GM23338 (cell line): ENCODE measurements at regions not wholly inside any gene's neighbourhood (a gene's known extent, or its start where the extent isn't known, plus 50 kb on each side); places are given as distances from the start of the nearest gene placed in this dataset.

Experiments
- ATAC-seq: fragments of 200-7000 bp; cut with Tn5 transposase; 3 replicates; pipeline ENCODE4 v1.9.1; 2020
- DNase-seq: peaks from one replicate; pipeline ENCODE4 v3.0.0-alpha.2; 2015; ENCODE audit warnings: low spot score
- H2AFZ ChIP-seq: fragments of 200-600 bp; sonication (generic); 2 replicates; pipeline ENCODE4 v1.8.0; 2016; ENCODE audit warnings: antibody characterized with exemption, mild to moderate bottlenecking, moderate library complexity
- H3F3A ChIP-seq: fragments of 200-600 bp; sonication (generic); replicated peaks from 2 replicates; pipeline ENCODE4 v1.8.0; 2017; ENCODE audit warnings: antibody characterized with exemption, mixed run types, low read depth
- H3K27ac ChIP-seq: fragments of 200-600 bp; sonication (generic); 2 replicates; pipeline ENCODE4 v1.6.1; 2016; ENCODE audit warnings: low read depth
- H3K27me3 ChIP-seq: fragments of 200-600 bp; sonication (generic); 2 replicates; pipeline ENCODE4 v1.8.0; 2016; ENCODE audit warnings: mild to moderate bottlenecking, mixed run types, moderate library complexity; ENCODE audit not compliant: insufficient read depth
- H3K36me3 ChIP-seq: fragments of 200-600 bp; sonication (generic); 2 replicates; pipeline ENCODE4 v1.8.0; 2016; ENCODE audit warnings: mild to moderate bottlenecking; ENCODE audit not compliant: insufficient read depth
- H3K4me1 ChIP-seq: fragments of 200-600 bp; sonication (generic); 2 replicates; pipeline ENCODE4 v1.8.0; 2016; ENCODE audit warnings: mild to moderate bottlenecking, moderate library complexity; ENCODE audit not compliant: insufficient read depth
- H3K4me2 ChIP-seq: fragments of 200-600 bp; sonication (generic); 2 replicates; pipeline ENCODE4 v1.7.1; 2017; ENCODE audit warnings: mixed run types
- H3K4me3 ChIP-seq: fragments of 200-600 bp; sonication (generic); 2 replicates; pipeline ENCODE4 v1.6.1; 2016; ENCODE audit warnings: mixed run types
- H3K79me2 ChIP-seq: fragments of 200-600 bp; sonication (generic); replicated peaks from 2 replicates; pipeline ENCODE4 v1.8.0; 2017; ENCODE audit warnings: mild to moderate bottlenecking; ENCODE audit not compliant: insufficient read depth
- H3K9me2 ChIP-seq: fragments of 200-600 bp; sonication (generic); 2 replicates; pipeline ENCODE4 v1.8.0; 2017; ENCODE audit not compliant: insufficient read depth
- H4K20me1 ChIP-seq: fragments of 200-600 bp; sonication (generic); replicated peaks from 2 replicates; pipeline ENCODE4 v1.8.0; 2017; ENCODE audit warnings: mild to moderate bottlenecking; ENCODE audit not compliant: insufficient read depth
- H3K27ac Mint-ChIP-seq: 2 replicates; pipeline ENCODE4 v1.8.0; 2020; ENCODE audit warnings: inconsistent platforms, mild to moderate bottlenecking, moderate library complexity, mixed read lengths
- H3K27me3 Mint-ChIP-seq: 3 replicates; pipeline ENCODE4 v1.8.0; 2022; ENCODE audit warnings: low read depth, mild to moderate bottlenecking, moderate library complexity, mixed read lengths, inconsistent platforms; ENCODE audit not compliant: insufficient read depth, poor library complexity
- H3K36me3 Mint-ChIP-seq: 3 replicates; pipeline ENCODE4 v1.8.0; 2021; ENCODE audit warnings: low read depth, mild to moderate bottlenecking, inconsistent platforms, moderate library complexity, mixed read lengths
- H3K4me1 Mint-ChIP-seq: 3 replicates; pipeline ENCODE4 v1.8.0; 2020; ENCODE audit warnings: mild to moderate bottlenecking, inconsistent platforms, mixed read lengths
- H3K4me3 Mint-ChIP-seq: 3 replicates; pipeline ENCODE4 v1.8.0; 2021; ENCODE audit warnings: moderate library complexity, mild to moderate bottlenecking, inconsistent platforms, mixed read lengths
- H3K9me3 Mint-ChIP-seq: 3 replicates; pipeline ENCODE4 v1.8.0; 2020; ENCODE audit warnings: moderate library complexity, mild to moderate bottlenecking, inconsistent platforms, mixed read lengths
- EZH2 ChIP-seq: fragments of 200-600 bp; sonication (generic); IDR thresholded peaks from one replicate; pipeline ENCODE4 v1.8.0; 2017; ENCODE audit warnings: antibody characterized with exemption, mild to moderate bottlenecking, low read depth; ENCODE audit not compliant: unreplicated experiment
- JUNB ChIP-seq: IDR thresholded peaks from one replicate; pipeline ENCODE4 v1.6.1; 2016; ENCODE audit warnings: antibody characterized with exemption; ENCODE audit not compliant: unreplicated experiment
- NANOG ChIP-seq: IDR thresholded peaks from 2 replicates; pipeline ENCODE4 v1.6.1; 2016; ENCODE audit warnings: antibody characterized with exemption, borderline replicate concordance
- ZNF331 ChIP-seq: fragments of 250-450 bp; sonication (Bioruptor Pico); IDR thresholded peaks from 2 replicates; pipeline ENCODE4 v1.5.0; 2020; ENCODE audit warnings: low read depth, mild to moderate bottlenecking, moderate library complexity
- TF ChIP-seq, protein P1 (sequence below), 2 experiments: fragments of 200-600 bp in 1 of 2; sonication (generic) in 1 of 2; conservative IDR thresholded peaks; 2 replicates each; pipeline versions ENCODE4 v1.5.1 to v1.6.1; 2016 to 2017; ENCODE audit warnings: antibody characterized with exemption in 2 of 2, low read depth in 2 of 2, mild to moderate bottlenecking in 2 of 2, moderate library complexity in 1 of 2
- TF ChIP-seq, protein P2 (sequence below): fragments of 250-450 bp; sonication (Bioruptor Pico); IDR thresholded peaks from 2 replicates; pipeline ENCODE4 v1.5.0; 2020; ENCODE audit warnings: mild to moderate bottlenecking, moderate library complexity

DNA sequence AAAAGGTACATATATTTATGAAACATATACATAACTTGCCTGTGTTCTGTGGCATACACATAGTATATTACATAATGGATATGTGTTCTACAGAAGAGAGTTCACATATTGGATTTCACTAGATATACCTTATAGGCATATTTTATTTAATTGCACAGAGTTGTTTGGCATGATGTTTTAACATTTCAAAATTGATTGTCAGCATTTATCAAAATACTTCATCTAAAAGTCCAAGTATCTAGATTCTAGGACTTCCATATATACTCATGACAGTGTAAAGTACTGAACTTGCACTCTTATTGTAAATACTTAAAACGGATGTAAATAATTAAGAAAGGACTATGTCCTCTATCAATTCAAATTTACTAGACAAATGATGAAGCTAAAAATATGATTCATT lies 995.3 kb upstream of the LRRTM1 start:
- H3F3A ChIP-seq: no peaks in the 10 kb centered on the region
- ATAC-seq: no peak
- H3K27ac Mint-ChIP-seq: no peak overlapping the region
- no peak for DNase-seq
- no peaks in the 10 kb centered on the region for H3K79me2 ChIP-seq
- no peaks in the 10 kb centered on the region for H3K36me3 ChIP-seq
- H3K4me2 ChIP-seq: no peak overlapping the region
- peaks cover 7% of the 10 kb centered on the region; the same call in 2 of the 3 replicates for H3K4me1 Mint-ChIP-seq
- H4K20me1 ChIP-seq: no peaks in the 10 kb centered on the region
- H3K4me3 ChIP-seq: no peak overlapping the region
- peaks cover 2% of the 10 kb centered on the region; the same call in 1 of the 2 replicates for H3K9me2 ChIP-seq
- no peaks in the 10 kb centered on the region for H3K36me3 Mint-ChIP-seq
- no peaks in the 10 kb centered on the region for H3K27me3 Mint-ChIP-seq
- peaks cover 2% of the 10 kb centered on the region; the same call in 2 of the 3 replicates for H3K9me3 Mint-ChIP-seq
- H3K4me3 Mint-ChIP-seq: no peak overlapping the region
- H3K27me3 ChIP-seq: no peaks in the 10 kb centered on the region
- H3K27ac ChIP-seq: no peak overlapping the region
- TF ChIP-seq, protein P1, sequence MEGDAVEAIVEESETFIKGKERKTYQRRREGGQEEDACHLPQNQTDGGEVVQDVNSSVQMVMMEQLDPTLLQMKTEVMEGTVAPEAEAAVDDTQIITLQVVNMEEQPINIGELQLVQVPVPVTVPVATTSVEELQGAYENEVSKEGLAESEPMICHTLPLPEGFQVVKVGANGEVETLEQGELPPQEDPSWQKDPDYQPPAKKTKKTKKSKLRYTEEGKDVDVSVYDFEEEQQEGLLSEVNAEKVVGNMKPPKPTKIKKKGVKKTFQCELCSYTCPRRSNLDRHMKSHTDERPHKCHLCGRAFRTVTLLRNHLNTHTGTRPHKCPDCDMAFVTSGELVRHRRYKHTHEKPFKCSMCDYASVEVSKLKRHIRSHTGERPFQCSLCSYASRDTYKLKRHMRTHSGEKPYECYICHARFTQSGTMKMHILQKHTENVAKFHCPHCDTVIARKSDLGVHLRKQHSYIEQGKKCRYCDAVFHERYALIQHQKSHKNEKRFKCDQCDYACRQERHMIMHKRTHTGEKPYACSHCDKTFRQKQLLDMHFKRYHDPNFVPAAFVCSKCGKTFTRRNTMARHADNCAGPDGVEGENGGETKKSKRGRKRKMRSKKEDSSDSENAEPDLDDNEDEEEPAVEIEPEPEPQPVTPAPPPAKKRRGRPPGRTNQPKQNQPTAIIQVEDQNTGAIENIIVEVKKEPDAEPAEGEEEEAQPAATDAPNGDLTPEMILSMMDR (conservative IDR thresholded peaks at IDR 0.05; ENCODE audit: low read depth in 2 of 2): no peak
- TF ChIP-seq, protein P2, sequence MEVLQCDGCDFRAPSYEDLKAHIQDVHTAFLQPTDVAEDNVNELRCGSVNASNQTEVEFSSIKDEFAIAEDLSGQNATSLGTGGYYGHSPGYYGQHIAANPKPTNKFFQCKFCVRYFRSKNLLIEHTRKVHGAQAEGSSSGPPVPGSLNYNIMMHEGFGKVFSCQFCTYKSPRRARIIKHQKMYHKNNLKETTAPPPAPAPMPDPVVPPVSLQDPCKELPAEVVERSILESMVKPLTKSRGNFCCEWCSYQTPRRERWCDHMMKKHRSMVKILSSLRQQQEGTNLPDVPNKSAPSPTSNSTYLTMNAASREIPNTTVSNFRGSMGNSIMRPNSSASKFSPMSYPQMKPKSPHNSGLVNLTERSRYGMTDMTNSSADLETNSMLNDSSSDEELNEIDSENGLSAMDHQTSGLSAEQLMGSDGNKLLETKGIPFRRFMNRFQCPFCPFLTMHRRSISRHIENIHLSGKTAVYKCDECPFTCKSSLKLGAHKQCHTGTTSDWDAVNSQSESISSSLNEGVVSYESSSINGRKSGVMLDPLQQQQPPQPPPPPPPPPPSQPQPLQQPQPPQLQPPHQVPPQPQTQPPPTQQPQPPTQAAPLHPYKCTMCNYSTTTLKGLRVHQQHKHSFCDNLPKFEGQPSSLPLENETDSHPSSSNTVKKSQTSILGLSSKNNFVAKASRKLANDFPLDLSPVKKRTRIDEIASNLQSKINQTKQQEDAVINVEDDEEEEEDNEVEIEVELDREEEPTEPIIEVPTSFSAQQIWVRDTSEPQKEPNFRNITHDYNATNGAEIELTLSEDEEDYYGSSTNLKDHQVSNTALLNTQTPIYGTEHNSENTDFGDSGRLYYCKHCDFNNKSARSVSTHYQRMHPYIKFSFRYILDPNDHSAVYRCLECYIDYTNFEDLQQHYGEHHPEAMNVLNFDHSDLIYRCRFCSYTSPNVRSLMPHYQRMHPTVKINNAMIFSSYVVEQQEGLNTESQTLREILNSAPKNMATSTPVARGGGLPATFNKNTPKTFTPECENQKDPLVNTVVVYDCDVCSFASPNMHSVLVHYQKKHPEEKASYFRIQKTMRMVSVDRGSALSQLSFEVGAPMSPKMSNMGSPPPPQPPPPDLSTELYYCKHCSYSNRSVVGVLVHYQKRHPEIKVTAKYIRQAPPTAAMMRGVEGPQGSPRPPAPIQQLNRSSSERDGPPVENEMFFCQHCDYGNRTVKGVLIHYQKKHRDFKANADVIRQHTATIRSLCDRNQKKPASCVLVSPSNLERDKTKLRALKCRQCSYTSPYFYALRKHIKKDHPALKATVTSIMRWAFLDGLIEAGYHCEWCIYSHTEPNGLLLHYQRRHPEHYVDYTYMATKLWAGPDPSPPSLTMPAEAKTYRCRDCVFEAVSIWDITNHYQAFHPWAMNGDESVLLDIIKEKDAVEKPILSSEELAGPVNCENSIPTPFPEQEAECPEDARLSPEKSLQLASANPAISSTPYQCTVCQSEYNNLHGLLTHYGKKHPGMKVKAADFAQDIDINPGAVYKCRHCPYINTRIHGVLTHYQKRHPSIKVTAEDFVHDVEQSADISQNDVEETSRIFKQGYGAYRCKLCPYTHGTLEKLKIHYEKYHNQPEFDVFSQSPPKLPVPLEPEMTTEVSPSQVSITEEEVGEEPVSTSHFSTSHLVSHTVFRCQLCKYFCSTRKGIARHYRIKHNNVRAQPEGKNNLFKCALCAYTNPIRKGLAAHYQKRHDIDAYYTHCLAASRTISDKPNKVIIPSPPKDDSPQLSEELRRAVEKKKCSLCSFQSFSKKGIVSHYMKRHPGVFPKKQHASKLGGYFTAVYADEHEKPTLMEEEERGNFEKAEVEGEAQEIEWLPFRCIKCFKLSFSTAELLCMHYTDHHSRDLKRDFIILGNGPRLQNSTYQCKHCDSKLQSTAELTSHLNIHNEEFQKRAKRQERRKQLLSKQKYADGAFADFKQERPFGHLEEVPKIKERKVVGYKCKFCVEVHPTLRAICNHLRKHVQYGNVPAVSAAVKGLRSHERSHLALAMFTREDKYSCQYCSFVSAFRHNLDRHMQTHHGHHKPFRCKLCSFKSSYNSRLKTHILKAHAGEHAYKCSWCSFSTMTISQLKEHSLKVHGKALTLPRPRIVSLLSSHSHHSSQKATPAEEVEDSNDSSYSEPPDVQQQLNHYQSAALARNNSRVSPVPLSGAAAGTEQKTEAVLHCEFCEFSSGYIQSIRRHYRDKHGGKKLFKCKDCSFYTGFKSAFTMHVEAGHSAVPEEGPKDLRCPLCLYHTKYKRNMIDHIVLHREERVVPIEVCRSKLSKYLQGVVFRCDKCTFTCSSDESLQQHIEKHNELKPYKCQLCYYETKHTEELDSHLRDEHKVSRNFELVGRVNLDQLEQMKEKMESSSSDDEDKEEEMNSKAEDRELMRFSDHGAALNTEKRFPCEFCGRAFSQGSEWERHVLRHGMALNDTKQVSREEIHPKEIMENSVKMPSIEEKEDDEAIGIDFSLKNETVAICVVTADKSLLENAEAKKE: no peak
- TF ChIP-seq NANOG (no peak), EZH2 (no peak), JUNB (no peak), ZNF331 (CRISPR knock-in tag) (no peak)
- H3K4me1 ChIP-seq: no peaks in the 10 kb centered on the region
- H2AFZ ChIP-seq: no peak overlapping the region
